HepG2 (cell line): ENCODE measurements at regions not wholly inside any gene's neighbourhood (a gene's known extent, or its start where the extent isn't known, plus 50 kb on each side); places are given as distances from the start of the nearest gene placed in this dataset.

ENCODE experiments used
- ATAC-seq: fragments of 200-7000 bp; cut with Tn5 transposase; 3 replicates; pipeline ENCODE4 v1.9.1; 2020; ENCODE audit warnings: mild to moderate bottlenecking, moderate library complexity
- BruUV-seq: library from RNA; stranded (reverse); fragments of 400-500 nt; replicated peaks from 2 replicates; lab custom pipeline; 2021; lab: Mats Ljungman, UMichigan
- CTCF ChIA-PET: fragments of 300-600 bp; formaldehyde crosslinking; extraction: SDS; loops from one replicate; lab custom pipeline; 2021; ENCODE audit warnings: low total read pairs, inconsistent platforms, low intra/inter-chr PET ratio; lab: Yijun Ruan, JAX
- POLR2A ChIA-PET: fragments of 350-600 bp; sonication (Branson Sonifier 250); formaldehyde crosslinking; loops from one replicate; lab custom pipeline; 2020; ENCODE audit warnings: antibody characterized with exemption, inconsistent platforms; lab: Yijun Ruan, JAX
- DNase-seq: peaks from one replicate; pipeline ENCODE4 v3.0.0-alpha.2; 2015; ENCODE audit warnings: low spot score
- FAIRE-seq: peaks from 3 replicates; lab custom pipeline; 2011; peaks lifted over from hg19 to GRCh38; lab: Jason Lieb, UNC
- H2AFZ ChIP-seq: one replicate; pipeline ENCODE4 v1.6.1; 2011; ENCODE audit warnings: low read length, inconsistent platforms
- H3K27ac ChIP-seq: fragments of 300-600 bp; 3 replicates; pipeline ENCODE4 v1.8.0; 2011; ENCODE audit warnings: mixed run types, mild to moderate bottlenecking, mixed read lengths, low read length, inconsistent platforms; ENCODE audit not compliant: insufficient read depth; ENCODE audit errors: extremely low read length
- H3K27me3 ChIP-seq, 2 experiments: fragments of 200-600 bp in 1 of 2; 2 replicates in 1 of 2; 3 replicates in 1 of 2; pipeline versions ENCODE4 v1.6.0 to v1.8.0; 2011; ENCODE audit warnings: low read length in 2 of 2, mild to moderate bottlenecking in 2 of 2, moderate library complexity in 2 of 2, inconsistent platforms in 1 of 2; ENCODE audit not compliant: insufficient read depth in 2 of 2, control insufficient read depth in 1 of 2
- H3K36me3 ChIP-seq, 2 experiments: fragments of 200-600 bp in 1 of 2; replicated peaks in 1 of 2; 2 replicates in 1 of 2; 3 replicates in 1 of 2; pipeline versions ENCODE4 v1.5.1 to v1.8.0; 2011; ENCODE audit warnings: low read length in 2 of 2, inconsistent platforms in 1 of 2; ENCODE audit not compliant: insufficient read depth in 2 of 2, control insufficient read depth in 1 of 2
- H3K4me1 ChIP-seq: 2 replicates; pipeline ENCODE4 v1.5.1; 2012; ENCODE audit warnings: low read length, inconsistent platforms; ENCODE audit not compliant: insufficient read depth
- H3K4me2 ChIP-seq: 2 replicates; pipeline ENCODE4 v1.6.0; 2011; ENCODE audit warnings: low read depth, low read length, inconsistent platforms
- H3K4me3 ChIP-seq, 3 experiments: fragments of 200-600 bp in 1 of 3; sonication (generic), shearing (Covaris generic) in 1 of 3; replicated peaks in 1 of 3; 2 replicates each; pipeline ENCODE4 v1.5.1; 2011 to 2016; ENCODE audit warnings: low read length in 3 of 3, inconsistent platforms in 2 of 3, low read depth in 2 of 3, mild to moderate bottlenecking in 2 of 3, control low read depth in 1 of 3, mixed read lengths in 1 of 3; ENCODE audit not compliant: insufficient read depth in 1 of 3
- H3K79me2 ChIP-seq: one replicate; pipeline ENCODE4 v1.6.1; 2011; ENCODE audit warnings: low read length, inconsistent platforms; ENCODE audit not compliant: insufficient read depth
- H3K9ac ChIP-seq: 2 replicates; pipeline ENCODE4 v1.6.0; 2011; ENCODE audit warnings: mild to moderate bottlenecking, low read depth, low read length, inconsistent platforms; ENCODE audit not compliant: insufficient read depth
- H3K9me3 ChIP-seq: 2 replicates; pipeline ENCODE4 v1.5.1; 2012; ENCODE audit warnings: mild to moderate bottlenecking, low read length
- H4K20me1 ChIP-seq: 2 replicates; pipeline ENCODE4 v1.6.0; 2011; ENCODE audit warnings: inconsistent platforms, mild to moderate bottlenecking, low read length, moderate library complexity; ENCODE audit not compliant: insufficient read depth
- ARID5B ChIP-seq: IDR thresholded peaks from 2 replicates; pipeline ENCODE4 v1.4.0; 2020; ENCODE audit warnings: mild to moderate bottlenecking, missing genetic modification reagents
- JUNB ChIP-seq: sonication (generic); formaldehyde crosslinking; IDR thresholded peaks from 2 replicates; pipeline ENCODE4 v1.8.0; 2022; ENCODE audit warnings: missing genetic modification reagents, mild to moderate bottlenecking, borderline replicate concordance
- MXI1 ChIP-seq: IDR thresholded peaks from 3 replicates; pipeline ENCODE4 v1.6.1; 2012; ENCODE audit warnings: low read depth, low read length, inconsistent platforms, borderline replicate concordance
- RERE ChIP-seq: IDR thresholded peaks from 2 replicates; pipeline ENCODE4 v1.6.1; 2016; ENCODE audit warnings: low read depth, missing genetic modification reagents, missing compliant biosample characterization
- U2AF2 ChIP-seq: fragments of 200-400 bp; formaldehyde crosslinking; IDR thresholded peaks from 2 replicates; pipeline ENCODE4 v1.6.1; 2017; ENCODE audit warnings: low read depth, mild to moderate bottlenecking, low read length
- ZBTB4 ChIP-seq: sonication (generic); formaldehyde crosslinking; IDR thresholded peaks from 2 replicates; pipeline ENCODE4 v1.4.0; 2020; ENCODE audit warnings: missing genetic modification reagents, mild to moderate bottlenecking, borderline replicate concordance
- ZFP90 ChIP-seq: sonication (generic); formaldehyde crosslinking; IDR thresholded peaks from 2 replicates; pipeline ENCODE4 v1.8.0; 2022; ENCODE audit warnings: missing genetic modification reagents, mild to moderate bottlenecking, inconsistent platforms, borderline replicate concordance
- ZNF354B ChIP-seq: sonication (generic); formaldehyde crosslinking; IDR thresholded peaks from 2 replicates; pipeline ENCODE4 v1.8.0; 2022; ENCODE audit warnings: mild to moderate bottlenecking, missing genetic modification reagents
- ZNF362 ChIP-seq: sonication (generic); formaldehyde crosslinking; IDR thresholded peaks from 2 replicates; pipeline ENCODE4 v1.4.0; 2020; ENCODE audit warnings: missing genetic modification reagents, mild to moderate bottlenecking, borderline replicate concordance
- ZNF550 ChIP-seq: sonication (generic); formaldehyde crosslinking; IDR thresholded peaks from 2 replicates; pipeline ENCODE4 v1.4.0; 2020; ENCODE audit warnings: mild to moderate bottlenecking, missing genetic modification reagents, borderline replicate concordance
- ZNF709 ChIP-seq: sonication (generic); formaldehyde crosslinking; IDR thresholded peaks from 2 replicates; pipeline ENCODE4 v1.5.0; 2020; ENCODE audit warnings: mild to moderate bottlenecking, missing genetic modification reagents
- WGBS: methylation state at CpG from one replicate; pipeline ENCODE4 v1.1.6; 2017; ENCODE audit warnings: low lambda C conversion rate; 5-methylcytosine and 5-hydroxymethylcytosine counted together
- in situ Hi-C: cut with HindIII; loops from 2 replicates; pipeline ENCODE4 v1.10.0; 2017; ENCODE audit warnings: low pct_unique_long_range_greater_than_20kb; ENCODE audit not compliant: extremely low pct_ligation_motif_present
- intact Hi-C: fragments of 100-400 bp; cut with micrococcal nuclease; formaldehyde crosslinking; loops from one replicate; pipeline ENCODE4 v1.10.0; 2022; ENCODE audit not compliant: unreplicated experiment

GRCh38 chr10:117666166-117666565 lies 123.6 kb downstream of the EMX2 start:
- H3K36me3 ChIP-seq, result no peaks in the 10 kb centered on the region
- H3K27me3 ChIP-seq, result peaks cover 3 to 26% of the 10 kb centered on the region in 2 experiments; a peak in 4 of 5 replicates
- no peaks in the 10 kb centered on the region for H3K79me2 ChIP-seq
- intact Hi-C loops (no loop called here), in situ Hi-C loops (no loop called here)
- H2AFZ ChIP-seq, result no peak overlapping the region
- no peak for ATAC-seq
- DNase-seq, result no peak
- H3K4me3 ChIP-seq, result no peak overlapping the region
- ChIA-PET CTCF (no interaction called here), POLR2A (no interaction called here)
- no peak overlapping the region for H3K27ac ChIP-seq
- no TSS peak for BruUV-seq
- no peak for FAIRE-seq
- H4K20me1 ChIP-seq, result no peaks in the 10 kb centered on the region
- H3K4me1 ChIP-seq, result no peaks in the 10 kb centered on the region
- no peak overlapping the region for H3K9ac ChIP-seq
- no peak overlapping the region for H3K4me2 ChIP-seq
- no peaks in the 10 kb centered on the region for H3K9me3 ChIP-seq
- WGBS, result 3% methylated on average over 5 of the region's 5 CpGs
- TF ChIP-seq ZBTB4 (CRISPR knock-in tag) (no peak), ZNF550 (CRISPR knock-in tag) (no peak), ZNF709 (no peak), U2AF2 (no peak), ZNF362 (CRISPR knock-in tag) (no peak), RERE (CRISPR knock-in tag) (no peak), ZNF354B (CRISPR knock-in tag) (no peak), ZFP90 (CRISPR knock-in tag) (no peak), JUNB (CRISPR knock-in tag) (no peak), ARID5B (CRISPR knock-in tag) (no peak), MXI1 (no peak)
